IMR-90 (cell line): ENCODE measurements at regions not wholly inside any gene's neighbourhood (a gene's known extent, or its start where the extent isn't known, plus 50 kb on each side); places are given as distances from the start of the nearest gene placed in this dataset.

Source experiments
- ATAC-seq: fragments of 200-7000 bp; cut with Tn5 transposase; 2 replicates; pipeline ENCODE4 v1.9.1; 2020; ENCODE audit warnings: low read depth, mild to moderate bottlenecking, moderate library complexity
- BruUV-seq: library from RNA; stranded (reverse); fragments of 400-500 nt; replicated peaks from 2 replicates; lab custom pipeline; 2021; lab: Mats Ljungman, UMichigan
- CTCF ChIA-PET: fragments of 300-600 bp; formaldehyde crosslinking; extraction: SDS; loops from one replicate; lab custom pipeline; 2021; ENCODE audit warnings: antibody characterized with exemption; lab: Yijun Ruan, JAX
- POLR2A ChIA-PET: fragments of 300-600 bp; sonication (Branson Sonifier 250); formaldehyde crosslinking; loops from one replicate; lab custom pipeline; 2022; ENCODE audit warnings: antibody characterized with exemption; ENCODE audit not compliant: unreplicated experiment; lab: Charles Lee
- DNase-seq: peaks from one replicate; pipeline ENCODE4 v3.0.0; 2013
- H2AFZ ChIP-seq: replicated peaks from 2 replicates; pipeline ENCODE3; 2013; ENCODE audit warnings: low read length, mild to moderate bottlenecking; ENCODE audit not compliant: poor library complexity
- H2AK5ac ChIP-seq: 2 replicates; pipeline ENCODE4 v1.6.1; 2013; ENCODE audit warnings: low read depth, low read length, inconsistent platforms
- H2AK9ac ChIP-seq: replicated peaks from 2 replicates; pipeline ENCODE3; 2013; ENCODE audit warnings: mild to moderate bottlenecking, low read depth, low read length, moderate library complexity; ENCODE audit not compliant: poor library complexity
- H2BK120ac ChIP-seq: 2 replicates; pipeline ENCODE4 v1.6.1; 2013; ENCODE audit warnings: low read depth, low read length, inconsistent platforms
- H2BK15ac ChIP-seq: 3 replicates; pipeline ENCODE4 v1.6.1; 2013; ENCODE audit warnings: low read depth, low read length, inconsistent platforms
- H2BK20ac ChIP-seq: 2 replicates; pipeline ENCODE4 v1.6.1; 2013; ENCODE audit warnings: low read depth, mild to moderate bottlenecking, inconsistent platforms, low read length, moderate library complexity
- H2BK5ac ChIP-seq: 2 replicates; pipeline ENCODE4 v1.6.1; 2013; ENCODE audit warnings: mild to moderate bottlenecking, low read depth, low read length, inconsistent platforms; ENCODE audit not compliant: poor library complexity, severe bottlenecking
- H3K14ac ChIP-seq: replicated peaks from 2 replicates; pipeline ENCODE4 v1.6.1; 2013; ENCODE audit warnings: low read depth, low read length, inconsistent platforms
- H3K18ac ChIP-seq: 2 replicates; pipeline ENCODE4 v1.6.1; 2013; ENCODE audit warnings: low read depth, low read length, control low read depth
- H3K23ac ChIP-seq: 2 replicates; pipeline ENCODE4 v1.6.1; 2013; ENCODE audit warnings: low read depth, low read length, inconsistent platforms
- H3K27ac ChIP-seq: 2 replicates; pipeline ENCODE4 v1.5.1; 2013; ENCODE audit warnings: mild to moderate bottlenecking, control low read depth, low read length; ENCODE audit not compliant: insufficient read depth
- H3K27me3 ChIP-seq: 2 replicates; pipeline ENCODE4 v1.6.1; 2013; ENCODE audit warnings: low read length; ENCODE audit not compliant: control insufficient read depth, insufficient read depth
- H3K36me3 ChIP-seq: 2 replicates; pipeline ENCODE4 v1.6.1; 2013; ENCODE audit warnings: low read length, mixed read lengths; ENCODE audit not compliant: control insufficient read depth, insufficient read depth
- H3K4ac ChIP-seq: 2 replicates; pipeline ENCODE4 v1.6.1; 2013; ENCODE audit warnings: low read depth, low read length, inconsistent platforms
- H3K4me1 ChIP-seq: 2 replicates; pipeline ENCODE4 v1.6.1; 2013; ENCODE audit warnings: low read length, mixed read lengths; ENCODE audit not compliant: control insufficient read depth, insufficient read depth
- H3K4me2 ChIP-seq: 2 replicates; pipeline ENCODE4 v1.6.1; 2013; ENCODE audit warnings: low read depth, mild to moderate bottlenecking, control low read depth, low read length, moderate library complexity
- H3K4me3 ChIP-seq: 2 replicates; pipeline ENCODE4 v1.5.1; 2013; ENCODE audit warnings: low read depth, mild to moderate bottlenecking, control low read depth, low read length, moderate library complexity; ENCODE audit not compliant: insufficient read depth
- H3K56ac ChIP-seq: 2 replicates; pipeline ENCODE4 v1.6.1; 2013; ENCODE audit warnings: low read length, inconsistent platforms; ENCODE audit not compliant: insufficient read depth; ENCODE audit errors: extremely low read depth
- H3K79me1 ChIP-seq, 2 experiments: 2 replicates each; pipeline ENCODE4 v1.6.1; 2013; ENCODE audit warnings: low read length in 2 of 2, inconsistent platforms in 1 of 2, low read depth in 1 of 2
- H3K9ac ChIP-seq: 2 replicates; pipeline ENCODE4 v1.6.1; 2013; ENCODE audit warnings: low read depth, low read length, control low read depth
- H3K9me1 ChIP-seq: 2 replicates; pipeline ENCODE4 v1.6.1; 2013; ENCODE audit warnings: low read length, inconsistent platforms; ENCODE audit not compliant: insufficient read depth
- H3K9me3 ChIP-seq: 2 replicates; pipeline ENCODE4 v1.6.1; 2013; ENCODE audit warnings: low read length; ENCODE audit not compliant: control insufficient read depth, insufficient read depth
- H4K20me1 ChIP-seq: 2 replicates; pipeline ENCODE4 v1.6.1; 2013; ENCODE audit warnings: low read length, inconsistent platforms; ENCODE audit not compliant: insufficient read depth
- H4K5ac ChIP-seq: 2 replicates; pipeline ENCODE4 v1.6.1; 2013; ENCODE audit warnings: mild to moderate bottlenecking, low read depth, low read length, control low read depth
- H4K8ac ChIP-seq, 2 experiments: 2 replicates each; pipeline ENCODE4 v1.6.1; 2013; ENCODE audit warnings: low read depth in 2 of 2, low read length in 2 of 2, control low read depth in 1 of 2, inconsistent platforms in 1 of 2
- H4K91ac ChIP-seq: 2 replicates; pipeline ENCODE4 v1.6.1; 2013; ENCODE audit warnings: low read depth, low read length, inconsistent platforms; ENCODE audit not compliant: insufficient read depth
- CEBPB ChIP-seq: IDR thresholded peaks from 2 replicates; pipeline ENCODE4 v1.6.1; 2012; ENCODE audit warnings: low read depth, low read length, improper control_type of control experiment
- ELK1 ChIP-seq: fragments of 150-350 bp; IDR thresholded peaks from 2 replicates; pipeline ENCODE4 v1.6.1; 2016; ENCODE audit warnings: low read depth, mild to moderate bottlenecking, low read length, moderate library complexity, borderline replicate concordance
- FOS ChIP-seq: fragments of 150-350 bp; IDR thresholded peaks from 2 replicates; pipeline ENCODE4 v1.6.1; 2016; ENCODE audit warnings: low read depth, low read length
- MAFK ChIP-seq: IDR thresholded peaks from 2 replicates; pipeline ENCODE4 v1.6.1; 2012; ENCODE audit warnings: low read depth, low read length, improper control_type of control experiment
- MAZ ChIP-seq: IDR thresholded peaks from 2 replicates; pipeline ENCODE4 v1.6.1; 2012; ENCODE audit warnings: low read depth, mild to moderate bottlenecking, low read length, improper control_type of control experiment, moderate library complexity, borderline replicate concordance
- POLR2A ChIP-seq: IDR thresholded peaks from 2 replicates; pipeline ENCODE4 v1.6.1; 2012; ENCODE audit warnings: mild to moderate bottlenecking, low read depth, low read length
- RAD21 ChIP-seq: IDR thresholded peaks from 2 replicates; pipeline ENCODE4 v1.6.1; 2012; ENCODE audit warnings: low read length, improper control_type of control experiment
- RCOR1 ChIP-seq: IDR thresholded peaks from 2 replicates; pipeline ENCODE4 v1.6.1; 2012; ENCODE audit warnings: mild to moderate bottlenecking, low read length, improper control_type of control experiment; ENCODE audit not compliant: insufficient replicate concordance
- RFX5 ChIP-seq: IDR thresholded peaks from 2 replicates; pipeline ENCODE4 v1.8.0; 2012; ENCODE audit warnings: low read depth, mild to moderate bottlenecking, low read length, moderate library complexity
- WGBS, 2 experiments: methylation state at CpG; one replicate each; pipeline versions ENCODE4 v1.1.5 to v1.1.7; 2013; ENCODE audit warnings: missing lambda C conversion rate in 2 of 2; ENCODE audit not compliant: insufficient read length in 1 of 2; ENCODE audit errors: extremely low coverage in 2 of 2; 5-methylcytosine and 5-hydroxymethylcytosine counted together
- dilution Hi-C: fragments of 300-500 bp; cut with HindIII; formaldehyde crosslinking; loops from one replicate; pipeline ENCODE4 v1.14.3; 2018; ENCODE audit warnings: low sequenced_read_pairs; ENCODE audit not compliant: unreplicated experiment
- in situ Hi-C: fragments of 300-500 bp; cut with MboI; formaldehyde crosslinking; loops from 3 replicates; pipeline ENCODE4 v1.14.3; 2019; ENCODE audit warnings: low sequenced_read_pairs, inconsistent platforms, mixed read lengths
- intact Hi-C: fragments of 100-400 bp; cut with micrococcal nuclease; formaldehyde crosslinking; loops from 2 replicates; pipeline ENCODE4 v1.10.0; 2022

- DNase-seq (no peak), ATAC-seq (no peak)
- Histone ChIP-seq H3K56ac (no peak overlapping the region), H3K27ac (no peak overlapping the region), H3K27me3 (no peaks in the 10 kb centered on the region), H2BK120ac (no peak overlapping the region), H3K4me2 (no peak overlapping the region), H2BK20ac (no peak overlapping the region), H2BK15ac (no peak overlapping the region), H4K5ac (no peak overlapping the region), H2AK9ac (no peak overlapping the region), H4K91ac (no peak overlapping the region), H3K4me3 (no peak overlapping the region), H3K14ac (no peak overlapping the region), H4K20me1 (no peaks in the 10 kb centered on the region), H3K9me1 (no peaks in the 10 kb centered on the region), H3K23ac (no peak overlapping the region), H3K36me3 (no peaks in the 10 kb centered on the region), H3K9me3 (peaks cover 1% of the 10 kb centered on the region; the same call in 1 of the 2 replicates), H3K79me1 (no peaks in the 10 kb centered on the region), H2AFZ (no peak overlapping the region), H2BK5ac (no peak overlapping the region), H2AK5ac (no peak overlapping the region), H4K8ac (no peak overlapping the region), H3K4me1 (no peaks in the 10 kb centered on the region), H3K4ac (no peak overlapping the region), H3K18ac (no peak overlapping the region), H3K9ac (no peak overlapping the region)
- intact Hi-C loops (no loop called here), in situ Hi-C loops (no loop called here), dilution Hi-C loops (no loop called here)
- no TSS peak for BruUV-seq
- ChIA-PET CTCF (no interaction called here), POLR2A (no interaction called here)
- TF ChIP-seq POLR2A (no peak), MAZ (no peak), RCOR1 (no peak), ELK1 (no peak), RFX5 (no peak), CEBPB (no peak), MAFK (no peak), RAD21 (no peak), FOS (no peak)
- no CpG with 5 or more reads among the region's 2 CpGs for WGBS, 2 experiments
These were observed 682.9 kb upstream of the LRRTM1 start for GRCh38 chr2:80987466-80987865.
